GM12878 (cell line): ENCODE measurements at regions not wholly inside any gene's neighbourhood (a gene's known extent, or its start where the extent isn't known, plus 50 kb on each side); places are given as distances from the start of the nearest gene placed in this dataset.
"Not testable (repeated sequence)": the region's sequence is repeated elsewhere in the genome, so short reads cannot be mapped to it uniquely, and the experiment has no call there.

ENCODE experiments used
- ATAC-seq: fragments of 200-7000 bp; cut with Tn5 transposase; 3 replicates; pipeline ENCODE4 v1.9.1; 2020; ENCODE audit warnings: mild to moderate bottlenecking, moderate library complexity
- BruUV-seq: library from RNA; stranded (reverse); fragments of 400-500 nt; replicated peaks from 2 replicates; lab custom pipeline; 2021; lab: Mats Ljungman, UMichigan
- CTCF ChIA-PET: fragments of 300-600 bp; sonication (Branson Sonifier 250); formaldehyde crosslinking; extraction: SDS; loops from one replicate; lab custom pipeline; 2021; ENCODE audit warnings: inconsistent platforms; lab: Yijun Ruan, JAX
- POLR2A ChIA-PET: fragments of 350-600 bp; formaldehyde crosslinking; extraction: SDS; loops from one replicate; lab custom pipeline; 2021; ENCODE audit warnings: inconsistent platforms; lab: Charles Lee
- RAD21 ChIA-PET: fragments of 300-600 bp; sonication (Branson Sonifier 250); formaldehyde crosslinking; loops from one replicate; lab custom pipeline; 2023; ENCODE audit warnings: antibody characterized with exemption; ENCODE audit not compliant: unreplicated experiment; lab: Charles Lee
- SMC1A ChIA-PET: fragments of 300-600 bp; sonication (Branson Sonifier 250); formaldehyde crosslinking; loops from one replicate; lab custom pipeline; 2023; ENCODE audit not compliant: unreplicated experiment, uncharacterized antibody; lab: Charles Lee
- DNase-seq: peaks from one replicate; pipeline ENCODE4 v3.0.0-alpha.2; 2011; ENCODE audit warnings: low read depth, low spot score
- FAIRE-seq: peaks from 3 replicates; lab custom pipeline; 2011; peaks lifted over from hg19 to GRCh38; lab: Jason Lieb, UNC
- H2AFZ ChIP-seq: 2 replicates; pipeline ENCODE4 v1.6.0; 2011; ENCODE audit warnings: low read depth, low read length, control low read depth; ENCODE audit not compliant: control insufficient read depth
- H3K27ac ChIP-seq: 2 replicates; pipeline ENCODE4 v1.5.1; 2011; ENCODE audit warnings: control low read depth; ENCODE audit not compliant: control insufficient read depth, insufficient read depth
- H3K27me3 ChIP-seq, 2 experiments: replicated peaks in 1 of 2; 2 replicates each; pipeline versions ENCODE4 v1.6.0 to v1.6.1; 2011; ENCODE audit warnings: low read length in 1 of 2; ENCODE audit not compliant: control insufficient read depth in 2 of 2, insufficient read depth in 2 of 2
- H3K36me3 ChIP-seq, 2 experiments: 2 replicates each; pipeline ENCODE4 v1.5.1; 2011; ENCODE audit warnings: low read length in 1 of 2; ENCODE audit not compliant: control insufficient read depth in 2 of 2, insufficient read depth in 2 of 2
- H3K4me1 ChIP-seq: 2 replicates; pipeline ENCODE4 v1.6.1; 2011; ENCODE audit warnings: mild to moderate bottlenecking, low read length, moderate library complexity, mixed read lengths; ENCODE audit not compliant: control insufficient read depth, insufficient read depth
- H3K4me2 ChIP-seq: 2 replicates; pipeline ENCODE4 v1.6.0; 2011; ENCODE audit warnings: control low read depth; ENCODE audit not compliant: control insufficient read depth, insufficient read depth
- H3K4me3 ChIP-seq: fragments of 200-600 bp; sonication (generic); 2 replicates; pipeline ENCODE4 v1.5.1; 2016
- H3K79me2 ChIP-seq: 2 replicates; pipeline ENCODE4 v1.6.0; 2011; ENCODE audit warnings: low read length; ENCODE audit not compliant: control insufficient read depth, insufficient read depth
- H3K9ac ChIP-seq: 2 replicates; pipeline ENCODE4 v1.8.0; 2011; ENCODE audit warnings: low read length, control low read depth, mixed read lengths; ENCODE audit not compliant: control insufficient read depth, insufficient read depth
- H3K9me3 ChIP-seq: replicated peaks from 3 replicates; pipeline ENCODE4 v1.5.1; 2011; ENCODE audit warnings: mild to moderate bottlenecking, low read length; ENCODE audit not compliant: control insufficient read depth, insufficient read depth
- H4K20me1 ChIP-seq: 2 replicates; pipeline ENCODE4 v1.6.0; 2011; ENCODE audit not compliant: control insufficient read depth, insufficient read depth
- ETV6 ChIP-seq, 2 experiments: fragments of 450-650 bp in 1 of 2; IDR thresholded peaks in 1 of 2; conservative IDR thresholded peaks in 1 of 2; 2 replicates each; pipeline ENCODE4 v1.6.1; 2014; ENCODE audit warnings: antibody characterized with exemption in 1 of 2, borderline replicate concordance in 1 of 2, low read depth in 1 of 2, mild to moderate bottlenecking in 1 of 2, moderate library complexity in 1 of 2
- IKZF2 ChIP-seq, 2 experiments: fragments of 450-650 bp; IDR thresholded peaks; 2 replicates each; pipeline ENCODE4 v1.6.1; 2017; ENCODE audit warnings: mild to moderate bottlenecking in 2 of 2, moderate library complexity in 2 of 2
- MTA3 ChIP-seq: IDR thresholded peaks from 2 replicates; pipeline ENCODE4 v1.6.1; 2012; ENCODE audit warnings: low read length, inconsistent platforms, borderline replicate concordance
- RFX5 ChIP-seq: IDR thresholded peaks from 2 replicates; pipeline ENCODE4 v1.6.1; 2011; ENCODE audit warnings: low read depth, low read length, improper control_type of control experiment
- WGBS: methylation state at CpG from one replicate; pipeline ENCODE4 v1.1.6; 2016; ENCODE audit warnings: low lambda C conversion rate; ENCODE audit not compliant: insufficient replicate concordance, insufficient coverage; ENCODE audit errors: missing lambda C conversion rate; 5-methylcytosine and 5-hydroxymethylcytosine counted together
- in situ Hi-C: fragments of 300-500 bp; cut with MboI; formaldehyde crosslinking; loops from 9 replicates; pipeline ENCODE4 v1.14.3; 2018; ENCODE audit warnings: mixed read lengths
- intact Hi-C: fragments of 100-400 bp; cut with micrococcal nuclease; formaldehyde crosslinking; loops from one replicate; pipeline ENCODE4 v1.14.2; 2022; ENCODE audit not compliant: unreplicated experiment
- TF ChIP-seq, protein P1 (sequence below): fragments of 450-650 bp; IDR thresholded peaks from 2 replicates; pipeline ENCODE4 v1.6.1; 2018; ENCODE audit warnings: mild to moderate bottlenecking, low read depth, moderate library complexity; ENCODE audit not compliant: partially characterized antibody

DNA sequence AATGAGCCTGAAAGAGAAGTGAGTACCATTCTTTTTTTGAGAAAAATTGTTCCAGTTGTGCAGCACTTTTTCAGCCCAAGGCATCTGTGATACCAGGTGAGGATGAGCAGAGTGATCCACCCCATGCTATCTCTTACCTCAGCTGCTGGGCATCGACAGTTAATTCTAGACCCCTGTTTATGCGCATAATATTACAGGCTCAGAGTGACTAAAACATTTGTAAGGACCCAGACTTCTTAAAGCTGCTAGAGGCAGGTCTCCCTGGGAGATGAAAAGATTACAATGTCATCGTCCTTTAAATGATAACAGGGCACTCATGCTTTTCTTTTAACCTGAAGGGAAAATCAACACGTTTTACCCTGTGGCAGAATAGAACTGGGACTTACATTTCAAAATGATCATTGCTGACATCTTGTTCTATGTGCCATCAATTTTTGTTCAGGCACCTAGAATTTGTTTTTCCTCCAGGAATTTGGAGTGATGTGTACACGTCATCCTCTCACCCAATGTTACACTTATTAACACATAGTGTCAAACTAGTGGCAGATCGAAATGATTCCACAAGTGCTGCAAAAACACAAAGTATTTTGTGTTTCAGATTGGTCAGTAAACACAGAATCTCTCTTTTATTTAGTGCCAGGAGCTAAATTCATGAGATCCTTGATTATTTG lies 684.6 kb downstream of the UTRN start (continued):
- no peak for TF ChIP-seq IKZF2 (IDR thresholded peaks at IDR 0.05)
- no peak for TF ChIP-seq RFX5
- no peak for TF ChIP-seq MTA3
- TF ChIP-seq, protein P1, sequence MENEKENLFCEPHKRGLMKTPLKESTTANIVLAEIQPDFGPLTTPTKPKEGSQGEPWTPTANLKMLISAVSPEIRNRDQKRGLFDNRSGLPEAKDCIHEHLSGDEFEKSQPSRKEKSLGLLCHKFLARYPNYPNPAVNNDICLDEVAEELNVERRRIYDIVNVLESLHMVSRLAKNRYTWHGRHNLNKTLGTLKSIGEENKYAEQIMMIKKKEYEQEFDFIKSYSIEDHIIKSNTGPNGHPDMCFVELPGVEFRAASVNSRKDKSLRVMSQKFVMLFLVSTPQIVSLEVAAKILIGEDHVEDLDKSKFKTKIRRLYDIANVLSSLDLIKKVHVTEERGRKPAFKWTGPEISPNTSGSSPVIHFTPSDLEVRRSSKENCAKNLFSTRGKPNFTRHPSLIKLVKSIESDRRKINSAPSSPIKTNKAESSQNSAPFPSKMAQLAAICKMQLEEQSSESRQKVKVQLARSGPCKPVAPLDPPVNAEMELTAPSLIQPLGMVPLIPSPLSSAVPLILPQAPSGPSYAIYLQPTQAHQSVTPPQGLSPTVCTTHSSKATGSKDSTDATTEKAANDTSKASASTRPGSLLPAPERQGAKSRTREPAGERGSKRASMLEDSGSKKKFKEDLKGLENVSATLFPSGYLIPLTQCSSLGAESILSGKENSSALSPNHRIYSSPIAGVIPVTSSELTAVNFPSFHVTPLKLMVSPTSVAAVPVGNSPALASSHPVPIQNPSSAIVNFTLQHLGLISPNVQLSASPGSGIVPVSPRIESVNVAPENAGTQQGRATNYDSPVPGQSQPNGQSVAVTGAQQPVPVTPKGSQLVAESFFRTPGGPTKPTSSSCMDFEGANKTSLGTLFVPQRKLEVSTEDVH, result no peak
- no peak for TF ChIP-seq ETV6 (conservative IDR thresholded peaks at IDR 0.05 in 1 of 2, IDR thresholded peaks at IDR 0.05 in 1 of 2; ENCODE audit: borderline replicate concordance in 1 of 2, low read depth in 1 of 2)

DNA sequence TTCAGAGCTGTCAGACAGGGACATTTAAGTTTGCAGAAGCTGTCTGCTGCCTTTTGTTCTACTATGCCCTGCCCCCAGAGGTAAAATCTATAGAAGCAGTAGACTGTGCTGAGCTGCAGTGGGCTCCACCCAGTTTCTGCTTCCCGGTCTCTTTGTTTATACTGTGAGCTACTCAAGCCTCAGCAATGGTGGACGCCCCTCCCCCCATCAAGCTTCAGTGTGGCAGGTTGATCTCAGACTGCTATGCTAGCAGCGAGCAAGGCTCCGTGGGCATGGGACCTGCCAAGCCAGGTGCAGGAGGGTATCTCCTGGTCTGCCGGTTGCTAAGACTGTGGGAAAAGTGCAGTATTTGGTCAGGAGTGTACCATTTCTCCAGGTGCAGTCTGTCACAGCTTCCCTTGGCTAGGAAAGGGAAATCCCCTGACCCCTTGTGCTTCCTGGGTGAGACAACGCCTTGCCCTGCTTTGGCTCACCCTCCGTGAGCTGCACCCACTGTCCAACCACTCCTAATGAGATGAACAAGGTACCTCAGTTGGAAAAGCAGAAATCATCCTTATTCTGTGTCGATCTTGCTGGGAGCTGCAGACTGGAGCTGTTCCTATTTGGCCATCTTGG lies 692.2 kb downstream of the UTRN start:
- H3K9ac ChIP-seq, H3K27ac ChIP-seq, H4K20me1 ChIP-seq, FAIRE-seq, H2AFZ ChIP-seq, H3K4me2 ChIP-seq, POLR2A ChIA-PET, DNase-seq, BruUV-seq, H3K4me3 ChIP-seq, H3K79me2 ChIP-seq, in situ Hi-C loops, CTCF ChIA-PET, intact Hi-C loops, H3K27me3 ChIP-seq, ATAC-seq, H3K4me1 ChIP-seq, H3K9me3 ChIP-seq, H3K36me3 ChIP-seq, SMC1A ChIA-PET: not testable (repeated sequence)
- RAD21 ChIA-PET, result interaction anchor here (1.2 kb wide), 1 partner anchor 11 kb away, joined by 3 read pairs; no protein-coding TSS in a partner anchor
- WGBS, result 32% methylated on average over 8 of the region's 8 CpGs
